ENCODE measurements at regions not wholly inside any gene's neighbourhood (a gene's known extent, or its start where the extent isn't known, plus 50 kb on each side); places are given as distances from the start of the nearest gene placed in this dataset.

GRCh38 chr7:118076564-118076963 is 107.4 kb upstream of the LSM8 start:
- no peak for DNase-seq (ENCODE audit: low spot score)

DNA sequence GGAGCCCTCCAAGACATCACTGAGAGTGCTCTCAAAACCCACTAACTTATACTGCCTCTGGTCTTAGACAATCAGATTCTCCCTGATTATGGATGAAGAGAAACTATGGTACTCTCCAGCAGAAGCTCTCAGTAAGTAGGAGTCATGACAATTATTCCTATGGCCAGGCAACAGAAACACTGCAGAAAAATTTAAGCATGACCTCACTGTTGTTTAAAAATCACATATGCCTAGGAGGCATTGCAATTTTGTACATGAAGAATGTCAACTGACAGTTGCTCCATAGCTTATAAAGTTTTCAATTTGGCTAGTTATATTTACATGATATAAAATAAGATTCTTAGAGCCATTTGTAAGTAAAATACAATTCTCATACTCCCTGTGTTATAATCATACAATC is 105.9 kb upstream of the LSM8 start:
- no peak for DNase-seq (ENCODE audit: low spot score)

GRCh38 chr7:118079369-118079768 is 104.6 kb upstream of the LSM8 start:
- DNase-seq (ENCODE audit: low spot score) = no peak

DNA sequence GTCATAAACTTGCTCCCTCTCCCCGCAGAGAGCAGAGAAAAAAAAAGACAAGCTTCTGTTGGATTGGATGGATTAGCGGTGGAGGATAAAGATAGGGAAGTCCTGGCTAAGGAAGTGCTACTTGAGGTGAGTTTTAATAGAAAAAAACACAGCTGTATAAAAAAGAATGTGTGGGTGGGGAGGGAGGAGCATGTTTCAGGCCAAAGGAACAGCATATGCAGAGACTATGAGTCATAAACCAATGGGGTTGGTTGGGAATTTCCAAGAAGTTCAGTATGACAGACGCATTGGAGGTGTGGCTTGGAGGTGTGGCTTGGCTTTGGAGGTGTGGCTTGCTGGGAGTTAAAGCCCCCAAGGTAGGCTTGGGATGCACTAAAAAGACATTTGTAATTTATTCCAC is 103.0 kb upstream of the LSM8 start:
- DNase-seq (ENCODE audit: low spot score) = no peak

GRCh38 chr7:118082506-118082905 is 101.5 kb upstream of the LSM8 start:
- DNase-seq (ENCODE audit: low spot score) = no peak

DNA sequence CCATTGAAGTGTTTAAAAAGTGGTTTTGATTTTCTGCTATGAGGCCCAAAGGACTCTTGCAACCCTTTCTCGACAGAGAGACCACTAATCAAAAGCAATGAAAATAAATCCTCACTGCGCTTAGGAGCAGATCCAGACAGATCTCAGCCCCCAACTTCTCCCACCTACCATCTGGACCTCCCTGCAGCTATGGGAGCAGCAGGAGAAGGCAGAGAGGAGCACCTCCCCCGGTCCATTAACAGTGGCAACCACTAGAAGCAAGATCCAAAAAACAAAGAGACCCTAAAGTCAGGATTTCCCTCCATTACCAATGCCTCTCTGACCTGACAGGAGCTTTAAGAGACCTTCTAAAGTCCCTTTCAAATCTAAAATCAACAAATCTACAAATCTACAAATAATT is 99.0 kb upstream of the LSM8 start:
- no peak for DNase-seq (ENCODE audit: low spot score)

DNA sequence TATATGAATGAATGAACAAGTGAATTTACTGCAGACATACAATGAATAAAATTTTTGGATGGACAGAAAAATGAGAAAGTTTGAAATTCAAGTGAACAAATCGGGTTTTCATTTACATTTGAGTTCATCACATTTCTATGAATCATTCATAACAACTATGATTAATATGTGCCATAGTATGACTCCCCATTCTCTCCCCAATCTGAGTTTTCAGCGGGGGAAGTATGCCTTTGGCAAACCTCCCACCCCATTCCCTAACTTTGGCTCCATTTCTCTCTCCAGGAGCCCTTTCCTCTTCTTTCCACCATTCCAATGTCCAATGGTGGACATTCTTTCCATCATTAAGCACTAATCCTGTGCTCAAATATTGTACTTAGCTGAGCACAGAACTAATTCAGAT is 96.8 kb upstream of the LSM8 start:
- no peak for DNase-seq (ENCODE audit: low spot score)

GRCh38 chr7:118094044-118094443 is 89.9 kb upstream of the LSM8 start:
- DNase-seq (ENCODE audit: low spot score) = peak; percentile 42

DNA sequence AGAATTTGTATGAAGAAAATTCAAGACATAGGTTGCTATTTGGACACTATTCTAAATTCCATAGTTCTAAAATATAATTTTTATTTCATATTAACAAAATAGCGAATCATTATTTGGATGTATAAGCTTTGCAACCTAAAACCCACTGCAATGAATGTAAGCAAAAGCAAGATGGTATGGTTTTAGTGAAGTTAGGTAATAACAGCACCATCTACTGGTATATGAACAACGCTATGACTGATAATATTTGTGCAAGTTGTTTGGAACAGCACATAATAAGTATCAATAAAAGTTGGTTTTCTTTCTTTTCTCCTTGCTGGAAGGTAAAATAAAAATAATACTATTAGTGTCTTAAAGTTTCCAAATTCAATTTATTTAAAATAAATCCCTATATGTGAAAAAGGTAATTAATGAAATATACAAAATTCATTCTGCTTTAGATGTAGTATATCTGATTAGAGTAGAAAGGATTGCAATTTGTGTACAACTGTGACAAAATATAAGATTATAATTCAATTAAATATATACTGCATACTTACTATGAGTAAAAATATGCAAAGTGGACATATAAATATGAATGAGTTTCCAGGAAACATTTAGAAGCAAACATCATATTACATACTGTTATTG is 79.0 kb upstream of the LSM8 start:
- DNase-seq (ENCODE audit: low spot score) = peak; percentile 50

DNA sequence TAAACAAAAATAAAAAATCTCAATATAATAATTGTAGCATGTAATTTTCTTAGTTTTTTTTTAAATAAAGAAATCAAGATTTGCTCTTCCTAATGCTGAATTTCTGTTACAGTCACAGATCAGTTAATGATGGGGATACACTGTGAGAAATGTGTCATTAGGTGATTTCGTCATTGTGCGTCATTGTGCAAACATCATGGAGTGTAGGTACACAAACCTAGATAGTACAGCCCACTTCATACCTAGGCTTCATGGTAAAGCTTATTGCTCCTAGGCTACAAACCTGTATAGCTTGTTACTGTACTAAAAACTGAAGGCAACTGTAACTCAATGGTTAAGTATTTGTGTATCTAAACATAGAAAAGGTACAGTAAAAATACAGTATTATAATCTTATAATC is 74.4 kb upstream of the LSM8 start:
- DNase-seq (ENCODE audit: low spot score) = no peak

- DNase-seq (ENCODE audit: low spot score) = no peak
These were observed 73.6 kb upstream of the LSM8 start for GRCh38 chr7:118110178-118110925.

DNA sequence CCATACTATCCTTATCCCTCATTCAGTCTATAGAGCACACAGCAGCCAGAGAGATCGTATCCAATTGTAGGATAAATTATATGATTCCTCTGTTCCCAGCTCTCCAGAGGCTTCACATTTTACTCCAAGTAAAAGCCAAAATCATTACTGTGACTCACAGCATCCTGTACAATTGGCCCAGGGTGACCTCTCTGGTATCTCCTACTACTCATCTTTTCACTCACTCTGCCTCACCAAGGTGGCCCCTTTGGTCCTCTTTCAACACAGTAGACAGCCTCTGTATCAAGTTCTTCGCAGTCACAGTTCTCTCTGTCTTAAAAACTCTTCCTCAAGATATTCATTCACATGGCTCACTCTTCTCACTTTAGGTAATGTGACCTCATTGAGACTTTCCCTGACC is 72.6 kb upstream of the LSM8 start:
- DNase-seq (ENCODE audit: low spot score) = no peak

DNA sequence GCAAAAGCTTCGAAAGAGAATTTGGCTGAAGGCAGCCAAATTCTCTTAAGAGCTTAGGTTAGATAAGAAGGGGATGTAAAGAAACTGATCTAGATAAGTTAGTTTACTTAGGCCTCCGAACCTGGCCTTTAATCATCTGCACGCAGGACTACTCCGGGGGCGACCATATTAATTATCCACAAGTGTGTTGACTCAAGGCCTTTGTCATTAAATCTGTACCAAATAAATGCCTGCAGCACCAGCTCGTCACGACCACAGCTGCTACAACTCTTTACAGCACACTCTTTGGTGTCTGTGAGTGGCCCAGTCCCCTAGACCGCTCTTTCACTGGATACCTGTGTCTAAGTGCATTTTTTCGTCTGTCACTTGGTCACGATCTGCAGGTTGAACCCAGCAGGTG is 69.8 kb upstream of the LSM8 start:
- DNase-seq (ENCODE audit: low spot score) = no peak

- DNase-seq (ENCODE audit: low spot score) = no peak
These were observed 54.7 kb upstream of the LSM8 start for GRCh38 chr7:118129041-118129795.

DNA sequence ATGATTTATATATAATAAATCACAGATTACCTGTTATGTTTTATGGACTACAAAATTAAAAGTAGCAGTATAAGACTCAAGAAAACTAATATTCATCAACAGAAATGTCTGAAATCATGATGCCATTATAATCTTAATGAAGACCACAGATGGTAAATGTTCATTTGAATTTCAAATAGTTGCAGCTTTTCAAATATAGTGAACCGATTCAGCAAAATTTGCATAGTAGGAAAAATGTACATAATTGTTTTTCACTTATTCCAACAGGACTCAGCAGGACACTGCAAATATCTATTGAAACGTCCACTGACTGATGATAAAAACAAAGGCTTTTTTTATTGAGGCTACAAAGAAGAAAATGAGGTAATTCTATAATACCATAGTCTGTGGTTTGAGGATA is 51.2 kb upstream of the LSM8 start:
- DNase-seq (ENCODE audit: low spot score) = no peak

Measured in umbilical cord (tissue), 1 donor.